MM.1S (cell line): ENCODE measurements at regions not wholly inside any gene's neighbourhood (a gene's known extent, or its start where the extent isn't known, plus 50 kb on each side); places are given as distances from the start of the nearest gene placed in this dataset.

ENCODE experiments used
- DNase-seq: peaks from one replicate; pipeline ENCODE4 v3.0.0-alpha.2; 2015
- H2AFZ ChIP-seq: fragments of 300-600 bp; sonication (generic); 2 replicates; pipeline ENCODE4 v1.6.0; 2016; ENCODE audit warnings: antibody characterized with exemption, low read length
- H3F3A ChIP-seq: fragments of 300-600 bp; sonication (generic); 2 replicates; pipeline ENCODE4 v1.6.1; 2016; ENCODE audit warnings: mild to moderate bottlenecking, antibody characterized with exemption, low read length, moderate library complexity, mixed read lengths; ENCODE audit not compliant: insufficient read depth
- H3K27ac ChIP-seq: fragments of 300-600 bp; sonication (generic); 2 replicates; pipeline ENCODE4 v1.5.1; 2016; ENCODE audit warnings: mild to moderate bottlenecking, low read length
- H3K27me3 ChIP-seq: fragments of 300-600 bp; sonication (generic); replicated peaks from 2 replicates; pipeline ENCODE4 v1.6.0; 2016; ENCODE audit warnings: low read length; ENCODE audit not compliant: insufficient read depth
- H3K36me3 ChIP-seq: fragments of 300-600 bp; sonication (generic); replicated peaks from 2 replicates; pipeline ENCODE4 v1.6.1; 2016; ENCODE audit warnings: mild to moderate bottlenecking, low read length, mixed read lengths; ENCODE audit not compliant: insufficient read depth
- H3K4me1 ChIP-seq: fragments of 300-600 bp; sonication (generic); 2 replicates; pipeline ENCODE4 v1.6.1; 2016; ENCODE audit warnings: low read length, mixed read lengths
- H3K4me2 ChIP-seq: fragments of 300-600 bp; sonication (generic); 2 replicates; pipeline ENCODE4 v1.6.0; 2016; ENCODE audit warnings: low read depth, low read length
- H3K4me3 ChIP-seq: fragments of 300-600 bp; sonication (generic); 2 replicates; pipeline ENCODE4 v1.5.1; 2016; ENCODE audit warnings: low read length, mixed read lengths
- H3K79me2 ChIP-seq: fragments of 300-600 bp; sonication (generic); 2 replicates; pipeline ENCODE4 v1.6.1; 2016; ENCODE audit warnings: mixed run types, low read length, mixed read lengths
- H3K9ac ChIP-seq: fragments of 300-600 bp; sonication (generic); 2 replicates; pipeline ENCODE4 v1.6.1; 2016; ENCODE audit warnings: low read length, mixed read lengths
- H3K9me2 ChIP-seq: fragments of 300-600 bp; sonication (generic); replicated peaks from 2 replicates; pipeline ENCODE4 v1.6.1; 2016; ENCODE audit warnings: mild to moderate bottlenecking, low read length, mixed read lengths; ENCODE audit not compliant: insufficient read depth
- H3K9me3 ChIP-seq: fragments of 300-600 bp; sonication (generic); replicated peaks from 2 replicates; pipeline ENCODE4 v1.6.1; 2016; ENCODE audit warnings: mild to moderate bottlenecking, low read length, mixed read lengths; ENCODE audit not compliant: insufficient read depth
- H4K20me1 ChIP-seq: fragments of 300-600 bp; sonication (generic); 2 replicates; pipeline ENCODE4 v1.6.1; 2016; ENCODE audit warnings: mild to moderate bottlenecking, low read length, moderate library complexity, mixed read lengths; ENCODE audit not compliant: insufficient read depth
- CTCF ChIP-seq: fragments of 300-600 bp; sonication (generic); IDR thresholded peaks from 2 replicates; pipeline ENCODE4 v1.5.1; 2016; ENCODE audit warnings: antibody characterized with exemption, low read length, mixed read lengths
- EZH2 ChIP-seq: fragments of 300-600 bp; sonication (generic); optimal IDR thresholded peaks from 2 replicates; pipeline ENCODE3; 2017; ENCODE audit warnings: low read depth, mild to moderate bottlenecking, antibody characterized with exemption, low read length, mixed read lengths
- EZH2phosphoT487 ChIP-seq: fragments of 300-600 bp; sonication (generic); IDR thresholded peaks from 2 replicates; pipeline ENCODE4 v1.6.1; 2018; ENCODE audit warnings: antibody characterized with exemption, low read length

GRCh38 chr14:85050180-85050579 is 479.8 kb upstream of the FLRT2 start:
- DNase-seq: peak; percentile 60
- H3K27ac ChIP-seq: no peak overlapping the region
- H3K27me3 ChIP-seq: peaks cover 28% of the 10 kb centered on the region
- no peaks in the 10 kb centered on the region for H3F3A ChIP-seq
- H3K9ac ChIP-seq: no peak overlapping the region
- no peaks in the 10 kb centered on the region for H3K79me2 ChIP-seq
- H3K9me3 ChIP-seq: no peaks in the 10 kb centered on the region
- H3K36me3 ChIP-seq: no peaks in the 10 kb centered on the region
- H3K9me2 ChIP-seq: no peaks in the 10 kb centered on the region
- H3K4me2 ChIP-seq: no peak overlapping the region
- H4K20me1 ChIP-seq: no peaks in the 10 kb centered on the region
- H2AFZ ChIP-seq: no peak overlapping the region
- no peaks in the 10 kb centered on the region for H3K4me1 ChIP-seq
- TF ChIP-seq EZH2phosphoT487 (no peak), CTCF (no peak), EZH2 (no peak)
- no peak overlapping the region for H3K4me3 ChIP-seq

DNA sequence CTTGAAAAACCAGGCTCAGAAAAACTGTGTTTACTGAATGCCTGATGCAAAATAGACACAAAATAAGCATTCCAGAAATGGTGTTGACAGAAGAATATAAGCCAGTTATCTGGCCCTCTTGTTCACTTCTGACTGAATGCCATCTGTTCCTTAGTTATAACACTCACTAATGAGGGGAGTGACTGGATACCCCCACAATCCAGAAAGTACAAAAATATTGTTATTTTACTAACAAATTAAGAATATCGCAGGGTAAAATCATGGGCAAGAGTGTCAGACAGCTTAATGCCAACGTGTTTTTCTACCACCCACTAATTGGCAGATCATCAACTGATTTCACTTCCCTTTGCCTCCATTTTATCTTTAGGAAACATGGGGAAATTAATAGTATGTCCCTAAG is 477.3 kb upstream of the FLRT2 start:
- TF ChIP-seq CTCF: no peak
- TF ChIP-seq EZH2phosphoT487: no peak
- TF ChIP-seq EZH2: no peak
- Histone ChIP-seq H3K4me3 (no peak overlapping the region), H3K4me2 (no peak overlapping the region), H3K4me1 (no peaks in the 10 kb centered on the region), H4K20me1 (no peaks in the 10 kb centered on the region), H3K9me2 (no peaks in the 10 kb centered on the region), H3K36me3 (no peaks in the 10 kb centered on the region), H3K27me3 (peaks cover 28% of the 10 kb centered on the region), H3F3A (no peaks in the 10 kb centered on the region), H3K27ac (no peak overlapping the region), H3K9me3 (no peaks in the 10 kb centered on the region), H3K79me2 (no peaks in the 10 kb centered on the region), H2AFZ (no peak overlapping the region), H3K9ac (no peak overlapping the region)
- no peak for DNase-seq

DNA sequence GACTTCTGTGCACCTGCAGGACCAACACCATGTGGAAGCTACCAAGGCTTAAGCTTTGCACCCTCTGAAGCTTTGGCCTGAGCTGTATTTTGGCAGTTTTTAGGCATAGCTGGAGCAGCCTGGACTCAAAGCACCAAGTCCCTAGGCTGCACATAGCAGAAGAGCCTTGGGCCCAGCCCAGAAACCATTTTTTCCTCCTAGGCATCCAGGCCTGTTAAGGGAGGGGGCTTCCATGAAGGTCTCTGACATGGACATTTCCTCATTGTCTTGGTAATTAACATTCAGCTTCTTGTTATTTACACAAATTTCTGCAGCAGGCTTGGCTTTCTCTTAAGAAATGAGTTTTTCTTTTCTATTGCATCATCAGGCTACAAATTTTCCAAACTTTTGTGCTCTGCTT is 475.8 kb upstream of the FLRT2 start:
- DNase-seq: no peak
- Histone ChIP-seq H3K4me3 (no peak overlapping the region), H3K4me1 (no peaks in the 10 kb centered on the region), H3F3A (no peaks in the 10 kb centered on the region), H3K27me3 (peaks cover 20% of the 10 kb centered on the region), H3K9me2 (no peaks in the 10 kb centered on the region), H3K36me3 (no peaks in the 10 kb centered on the region), H4K20me1 (no peaks in the 10 kb centered on the region), H3K9ac (no peak overlapping the region), H2AFZ (no peak overlapping the region), H3K4me2 (no peak overlapping the region), H3K79me2 (no peaks in the 10 kb centered on the region), H3K9me3 (no peaks in the 10 kb centered on the region), H3K27ac (no peak overlapping the region)
- TF ChIP-seq EZH2 (no peak), CTCF (no peak), EZH2phosphoT487 (no peak)
